Right lung (tissue), 2 donors: ENCODE measurements at regions not wholly inside any gene's neighbourhood (a gene's known extent, or its start where the extent isn't known, plus 50 kb on each side); places are given as distances from the start of the nearest gene placed in this dataset.
"Not testable (repeated sequence)": the region's sequence is repeated elsewhere in the genome, so short reads cannot be mapped to it uniquely, and the experiment has no call there.

Source experiments
- DNase-seq, 2 donors: peaks; one replicate each; pipeline ENCODE4 v3.0.0-alpha.2; 2013

- DNase-seq, result no peak
These were observed 85.2 kb upstream of the NCOR2 start for GRCh38 chr12:124652661-124653060.

- no peak for DNase-seq
These were observed 84.3 kb upstream of the NCOR2 start for GRCh38 chr12:124651516-124652273.

- DNase-seq, result no peak
These were observed 83.5 kb upstream of the NCOR2 start for GRCh38 chr12:124650912-124651311.

GRCh38 chr12:124648710-124649384 lies 81.4 kb upstream of the NCOR2 start:
- DNase-seq, result no peak

- DNase-seq, result no peak
These were observed 79.9 kb upstream of the NCOR2 start for GRCh38 chr12:124647316-124647715.

GRCh38 chr12:124646385-124647230 lies 79.2 kb upstream of the NCOR2 start:
- no peak for DNase-seq

- no peak for DNase-seq
These were observed 78.3 kb upstream of the NCOR2 start for GRCh38 chr12:124645530-124646244.

GRCh38 chr12:124643768-124644167 lies 76.4 kb upstream of the NCOR2 start:
- not testable (repeated sequence) for DNase-seq

- DNase-seq, result no peak
These were observed 74.7 kb upstream of the NCOR2 start for GRCh38 chr12:124642105-124642504.

GRCh38 chr12:124641591-124641990 lies 74.2 kb upstream of the NCOR2 start:
- no peak for DNase-seq

GRCh38 chr12:124640056-124640455 lies 72.6 kb upstream of the NCOR2 start:
- DNase-seq, result no peak

- no peak for DNase-seq
These were observed 71.9 kb upstream of the NCOR2 start for GRCh38 chr12:124639122-124639806.

- no peak for DNase-seq
These were observed 70.2 kb upstream of the NCOR2 start for GRCh38 chr12:124637581-124637981.

- DNase-seq, result no peak
These were observed 69.8 kb upstream of the NCOR2 start for GRCh38 chr12:124637163-124637562.

GRCh38 chr12:124636138-124636978 lies 68.9 kb upstream of the NCOR2 start:
- no peak for DNase-seq

GRCh38 chr12:124635316-124635715 lies 67.9 kb upstream of the NCOR2 start:
- no peak for DNase-seq

GRCh38 chr12:124633365-124634362 lies 66.3 kb upstream of the NCOR2 start:
- DNase-seq, result no peak

- no peak for DNase-seq
These were observed 65.1 kb upstream of the NCOR2 start for GRCh38 chr12:124632519-124632984.
